HCT116 (cell line): ENCODE measurements at regions not wholly inside any gene's neighbourhood (a gene's known extent, or its start where the extent isn't known, plus 50 kb on each side); places are given as distances from the start of the nearest gene placed in this dataset.

Source experiments
- ATAC-seq: fragments of 200-7000 bp; cut with Tn5 transposase; 2 replicates; pipeline ENCODE4 v1.9.1; 2020; ENCODE audit warnings: mild to moderate bottlenecking, moderate library complexity
- BruUV-seq: library from RNA; stranded (reverse); fragments of 400-500 nt; replicated peaks from 2 replicates; lab custom pipeline; 2021; lab: Mats Ljungman, UMichigan
- CTCF ChIA-PET: fragments of 300-600 bp; sonication (Branson Sonifier 250); formaldehyde crosslinking; loops from one replicate; lab custom pipeline; 2021; ENCODE audit warnings: antibody characterized with exemption; lab: Charles Lee
- POLR2A ChIA-PET: fragments of 300-600, 350-600 bp; sonication (Branson Sonifier 250); formaldehyde crosslinking; loops from one replicate; lab custom pipeline; 2021; ENCODE audit warnings: antibody characterized with exemption; lab: Charles Lee
- RAD21 ChIA-PET, 2 experiments: fragments of 300-600 bp; sonication (Branson Sonifier 250); formaldehyde crosslinking; loops; one replicate each; lab custom pipeline; 2023; ENCODE audit warnings: low total read pairs in 2 of 2; ENCODE audit not compliant: uncharacterized antibody in 2 of 2, unreplicated experiment in 2 of 2, low non-redundant PET in 1 of 2; lab: Charles Lee
- DNase-seq: peaks from one replicate; pipeline ENCODE4 v3.0.0-alpha.2; 2010; ENCODE audit warnings: low read depth, low spot score
- H2AFZ ChIP-seq: fragments of 200-600 bp; shearing (Covaris generic), sonication (generic); 2 replicates; pipeline ENCODE4 v1.6.1; 2017; ENCODE audit warnings: low read depth, mixed run types, mixed read lengths, antibody characterized with exemption, low read length; ENCODE audit not compliant: poor library complexity, severe bottlenecking
- H3K27ac ChIP-seq: 2 replicates; pipeline ENCODE4 v1.5.1; 2012; ENCODE audit warnings: low read depth, low read length
- H3K27me3 ChIP-seq: fragments of 200-600 bp; sonication (generic); 2 replicates; pipeline ENCODE4 v1.6.1; 2016; ENCODE audit warnings: mixed run types, low read length, mixed read lengths; ENCODE audit not compliant: insufficient read depth
- H3K36me3 ChIP-seq, 2 experiments: fragments of 200-500 bp in 1 of 2; fragments of 200-600 bp in 1 of 2; sonication (Bioruptor generic) in 1 of 2; sonication (generic) in 1 of 2; 2 replicates each; pipeline versions ENCODE4 v1.5.1 to v1.6.1; 2014 to 2016; ENCODE audit warnings: low read length in 2 of 2, inconsistent platforms in 1 of 2, mixed read lengths in 1 of 2, mixed run types in 1 of 2; ENCODE audit not compliant: insufficient read depth in 2 of 2, control insufficient read depth in 1 of 2
- H3K4me1 ChIP-seq, 2 experiments: fragments of 200-600 bp in 1 of 2; sonication (generic) in 1 of 2; 2 replicates each; pipeline versions ENCODE4 v1.5.1 to v1.6.1; 2012 to 2017; ENCODE audit warnings: low read length in 2 of 2, inconsistent platforms in 1 of 2, mild to moderate bottlenecking in 1 of 2, mixed read lengths in 1 of 2, mixed run types in 1 of 2, moderate library complexity in 1 of 2; ENCODE audit not compliant: insufficient read depth in 2 of 2, control insufficient read depth in 1 of 2
- H3K4me2 ChIP-seq: fragments of 200-600 bp; sonication (generic); 2 replicates; pipeline ENCODE4 v1.6.1; 2017; ENCODE audit warnings: mixed run types, low read length, mixed read lengths
- H3K4me3 ChIP-seq, 2 experiments: fragments of 200-600 bp in 1 of 2; sonication (generic) in 1 of 2; replicated peaks in 1 of 2; 2 replicates each; pipeline ENCODE4 v1.5.1; 2011 to 2016; ENCODE audit warnings: low read length in 2 of 2, control low read depth in 1 of 2, low read depth in 1 of 2, mild to moderate bottlenecking in 1 of 2, mixed read lengths in 1 of 2, mixed run types in 1 of 2
- H3K79me2 ChIP-seq: fragments of 200-600 bp; sonication (generic); 2 replicates; pipeline ENCODE4 v1.6.1; 2017; ENCODE audit warnings: mild to moderate bottlenecking, mixed run types, low read length, moderate library complexity, mixed read lengths; ENCODE audit not compliant: insufficient read depth
- H3K9ac ChIP-seq: fragments of 200-600 bp; sonication (generic); 2 replicates; pipeline ENCODE4 v1.6.1; 2016; ENCODE audit warnings: low read length, mixed read lengths
- H3K9me2 ChIP-seq: fragments of 200-600 bp; sonication (generic), shearing (Covaris generic); 2 replicates; pipeline ENCODE4 v1.6.1; 2017; ENCODE audit warnings: mixed run types, mild to moderate bottlenecking, moderate library complexity; ENCODE audit not compliant: insufficient read depth
- H3K9me3 ChIP-seq, 2 experiments: fragments of 200-500 bp in 1 of 2; fragments of 200-600 bp in 1 of 2; sonication (Bioruptor generic) in 1 of 2; sonication (generic) in 1 of 2; 2 replicates each; pipeline ENCODE4 v1.6.1; 2014 to 2017; ENCODE audit warnings: low read length in 2 of 2, mixed read lengths in 2 of 2, inconsistent platforms in 1 of 2, low read depth in 1 of 2, mild to moderate bottlenecking in 1 of 2, mixed run types in 1 of 2, moderate library complexity in 1 of 2; ENCODE audit not compliant: control insufficient read depth in 1 of 2, insufficient read depth in 1 of 2
- H4K20me1 ChIP-seq: fragments of 200-600 bp; sonication (generic), shearing (Covaris generic); 2 replicates; pipeline ENCODE4 v1.6.1; 2017; ENCODE audit warnings: mixed run types, mild to moderate bottlenecking, moderate library complexity; ENCODE audit not compliant: insufficient read depth
- CBX3 ChIP-seq: IDR thresholded peaks from 2 replicates; pipeline ENCODE4 v1.6.1; 2012; ENCODE audit warnings: low read depth
- CEBPB ChIP-seq: IDR thresholded peaks from 2 replicates; pipeline ENCODE4 v1.6.1; 2012; ENCODE audit warnings: low read depth
- ELF1 ChIP-seq: IDR thresholded peaks from 2 replicates; pipeline ENCODE4 v1.6.1; 2012; ENCODE audit warnings: low read depth, borderline replicate concordance
- EZH2 ChIP-seq: fragments of 200-600 bp; sonication (generic); IDR thresholded peaks from 2 replicates; pipeline ENCODE4 v1.6.1; 2017; ENCODE audit warnings: antibody characterized with exemption, mixed run types
- FOSL1 ChIP-seq: IDR thresholded peaks from 2 replicates; pipeline ENCODE4 v1.6.1; 2012; ENCODE audit warnings: low read depth
- RAD21 ChIP-seq: IDR thresholded peaks from 2 replicates; pipeline ENCODE4 v1.6.1; 2012; ENCODE audit warnings: low read depth, mild to moderate bottlenecking
- SIN3A ChIP-seq: IDR thresholded peaks from 2 replicates; pipeline ENCODE4 v1.6.1; 2012; ENCODE audit warnings: low read depth
- SP1 ChIP-seq: IDR thresholded peaks from 2 replicates; pipeline ENCODE4 v1.6.1; 2012; ENCODE audit warnings: low read depth
- TCF7L2 ChIP-seq: IDR thresholded peaks from 2 replicates; pipeline ENCODE4 v1.7.0; 2011; ENCODE audit warnings: borderline replicate concordance, inconsistent platforms; ENCODE audit not compliant: insufficient read depth, insufficient read length; ENCODE audit errors: extremely low read depth
- YY1 ChIP-seq: IDR thresholded peaks from 2 replicates; pipeline ENCODE4 v1.6.1; 2011; ENCODE audit warnings: low read length, low read depth, moderate library complexity, mild to moderate bottlenecking; ENCODE audit not compliant: insufficient replicate concordance; ENCODE audit errors: extremely low read depth
- ZFX ChIP-seq: fragments of 450-650 bp; IDR thresholded peaks from 2 replicates; pipeline ENCODE4 v1.6.1; 2017
- ZNF274 ChIP-seq: fragments of 200-500 bp; sonication (Bioruptor generic); IDR thresholded peaks from 2 replicates; pipeline ENCODE4 v1.6.1; 2014; ENCODE audit warnings: mild to moderate bottlenecking, low read depth, low read length, inconsistent platforms
- intact Hi-C: fragments of 100-400 bp; cut with micrococcal nuclease; formaldehyde crosslinking; loops from 2 replicates; pipeline ENCODE4 v1.10.0; 2022
- TF ChIP-seq, protein P1 (sequence below): IDR thresholded peaks from 2 replicates; pipeline ENCODE4 v1.6.1; 2012; ENCODE audit warnings: low read depth

- no peaks in the 10 kb centered on the region for H3K9me2 ChIP-seq
- no peak overlapping the region for H3K4me2 ChIP-seq
- POLR2A ChIA-PET: no interaction called here
- intact Hi-C loops: no loop called here
- TF ChIP-seq CBX3 (no peak), SP1 (no peak), SIN3A (no peak), YY1 (no peak), ZNF274 (no peak), EZH2 (no peak), ELF1 (no peak), CEBPB (no peak), RAD21 (no peak), ZFX (no peak), FOSL1 (no peak), TCF7L2 (no peak)
- TF ChIP-seq, protein P1, sequence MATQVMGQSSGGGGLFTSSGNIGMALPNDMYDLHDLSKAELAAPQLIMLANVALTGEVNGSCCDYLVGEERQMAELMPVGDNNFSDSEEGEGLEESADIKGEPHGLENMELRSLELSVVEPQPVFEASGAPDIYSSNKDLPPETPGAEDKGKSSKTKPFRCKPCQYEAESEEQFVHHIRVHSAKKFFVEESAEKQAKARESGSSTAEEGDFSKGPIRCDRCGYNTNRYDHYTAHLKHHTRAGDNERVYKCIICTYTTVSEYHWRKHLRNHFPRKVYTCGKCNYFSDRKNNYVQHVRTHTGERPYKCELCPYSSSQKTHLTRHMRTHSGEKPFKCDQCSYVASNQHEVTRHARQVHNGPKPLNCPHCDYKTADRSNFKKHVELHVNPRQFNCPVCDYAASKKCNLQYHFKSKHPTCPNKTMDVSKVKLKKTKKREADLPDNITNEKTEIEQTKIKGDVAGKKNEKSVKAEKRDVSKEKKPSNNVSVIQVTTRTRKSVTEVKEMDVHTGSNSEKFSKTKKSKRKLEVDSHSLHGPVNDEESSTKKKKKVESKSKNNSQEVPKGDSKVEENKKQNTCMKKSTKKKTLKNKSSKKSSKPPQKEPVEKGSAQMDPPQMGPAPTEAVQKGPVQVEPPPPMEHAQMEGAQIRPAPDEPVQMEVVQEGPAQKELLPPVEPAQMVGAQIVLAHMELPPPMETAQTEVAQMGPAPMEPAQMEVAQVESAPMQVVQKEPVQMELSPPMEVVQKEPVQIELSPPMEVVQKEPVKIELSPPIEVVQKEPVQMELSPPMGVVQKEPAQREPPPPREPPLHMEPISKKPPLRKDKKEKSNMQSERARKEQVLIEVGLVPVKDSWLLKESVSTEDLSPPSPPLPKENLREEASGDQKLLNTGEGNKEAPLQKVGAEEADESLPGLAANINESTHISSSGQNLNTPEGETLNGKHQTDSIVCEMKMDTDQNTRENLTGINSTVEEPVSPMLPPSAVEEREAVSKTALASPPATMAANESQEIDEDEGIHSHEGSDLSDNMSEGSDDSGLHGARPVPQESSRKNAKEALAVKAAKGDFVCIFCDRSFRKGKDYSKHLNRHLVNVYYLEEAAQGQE: no peak
- H3K9me3 ChIP-seq: no peaks in the 10 kb centered on the region
- H3K79me2 ChIP-seq: no peaks in the 10 kb centered on the region
- H4K20me1 ChIP-seq: no peaks in the 10 kb centered on the region
- no peak for ATAC-seq
- no peaks in the 10 kb centered on the region for H3K36me3 ChIP-seq
- no peaks in the 10 kb centered on the region for H3K27me3 ChIP-seq
- BruUV-seq: no TSS peak
- DNase-seq: no peak
- H3K27ac ChIP-seq: no peak overlapping the region
- H3K4me1 ChIP-seq: no peaks in the 10 kb centered on the region
- no peak overlapping the region for H2AFZ ChIP-seq
- no peak overlapping the region for H3K9ac ChIP-seq
- H3K4me3 ChIP-seq: no peak overlapping the region
- RAD21 ChIA-PET: no interaction called here
- CTCF ChIA-PET: no interaction called here
Measured at GRCh38 chr6:102149191-102149590, 755.7 kb downstream of the GRIK2 start.
